Skin of body (tissue), 1 donor: ENCODE measurements at regions not wholly inside any gene's neighbourhood (a gene's known extent, or its start where the extent isn't known, plus 50 kb on each side); places are given as distances from the start of the nearest gene placed in this dataset.

ENCODE experiments used
- DNase-seq: peaks from one replicate; lab custom pipeline; 2025; lab: John Stamatoyannopoulos, UW

GRCh38 chr3:55343486-55344357, 143.4 kb downstream of the WNT5A start:
- DNase-seq, result no peak

- DNase-seq, result no peak
Observed at GRCh38 chr3:55341502-55342031, 145.5 kb downstream of the WNT5A start.

GRCh38 chr3:55339819-55340218, 147.3 kb downstream of the WNT5A start:
- no peak for DNase-seq

DNA sequence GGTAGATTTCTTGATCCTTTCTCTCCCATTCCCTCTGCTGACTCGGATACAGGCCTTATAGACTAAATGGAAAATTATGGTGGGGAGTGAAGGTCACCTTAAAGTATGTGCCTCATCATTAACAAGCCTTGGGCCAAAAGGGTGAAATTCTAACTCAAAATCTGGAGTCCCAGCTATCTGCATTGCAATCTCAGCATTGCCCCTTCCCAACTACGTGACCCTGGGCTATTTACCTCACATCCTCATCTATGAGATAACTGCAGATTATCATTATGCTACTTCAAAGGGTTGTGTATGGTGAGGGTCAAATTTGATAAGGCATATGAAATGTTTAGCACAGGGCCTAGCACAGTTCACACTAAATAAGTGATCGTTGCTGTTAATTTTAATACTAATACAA, 147.7 kb downstream of the WNT5A start:
- DNase-seq, result no peak

DNA sequence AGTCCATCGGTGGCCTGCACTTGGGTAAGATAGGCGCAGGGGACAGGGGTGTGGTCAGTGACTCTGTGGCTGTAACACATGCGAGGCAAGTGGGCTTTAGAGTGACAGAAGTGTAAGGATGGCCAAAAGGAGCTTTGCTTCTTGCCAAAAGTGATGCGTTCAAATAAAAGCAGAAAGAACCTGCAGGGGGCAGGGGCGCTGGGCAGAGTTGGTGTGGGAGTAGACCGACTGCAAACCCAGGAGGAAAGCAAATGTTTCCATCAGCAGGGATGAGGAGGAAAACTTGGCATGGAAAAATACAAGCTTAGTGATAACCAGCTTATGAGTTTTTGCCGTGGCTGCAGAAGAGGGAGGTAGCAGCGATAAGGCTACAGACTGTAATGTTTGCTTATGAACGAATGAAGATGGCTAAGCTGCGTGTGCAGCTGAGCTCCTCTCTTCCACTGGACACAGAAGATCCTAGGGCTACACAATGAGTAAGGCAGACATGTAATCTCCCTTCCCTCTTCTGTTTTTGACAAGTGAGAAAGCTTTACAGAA, 149.4 kb downstream of the WNT5A start:
- DNase-seq, result no peak

DNA sequence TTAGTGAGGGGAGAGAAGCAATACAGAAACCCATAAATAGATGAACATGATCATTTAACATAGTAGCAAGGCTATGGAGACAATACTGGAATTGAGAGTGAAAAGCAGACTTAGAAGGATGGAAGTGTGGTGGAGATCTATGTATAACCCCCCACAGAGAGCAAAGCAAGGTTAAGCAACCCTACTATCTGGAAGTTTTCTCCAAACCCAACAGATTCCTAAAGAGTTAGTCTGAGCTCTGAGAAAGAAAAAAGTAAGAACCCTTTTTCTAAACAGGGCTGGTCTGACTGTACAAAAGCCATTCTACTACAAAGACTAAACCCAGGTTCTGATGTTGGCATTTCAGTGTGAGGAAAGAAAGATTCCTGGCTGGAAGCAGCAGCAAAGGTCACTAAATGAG, 153.2 kb downstream of the WNT5A start:
- no peak for DNase-seq

- no peak for DNase-seq
Observed at GRCh38 chr3:55333046-55333445, 154.1 kb downstream of the WNT5A start.

DNA sequence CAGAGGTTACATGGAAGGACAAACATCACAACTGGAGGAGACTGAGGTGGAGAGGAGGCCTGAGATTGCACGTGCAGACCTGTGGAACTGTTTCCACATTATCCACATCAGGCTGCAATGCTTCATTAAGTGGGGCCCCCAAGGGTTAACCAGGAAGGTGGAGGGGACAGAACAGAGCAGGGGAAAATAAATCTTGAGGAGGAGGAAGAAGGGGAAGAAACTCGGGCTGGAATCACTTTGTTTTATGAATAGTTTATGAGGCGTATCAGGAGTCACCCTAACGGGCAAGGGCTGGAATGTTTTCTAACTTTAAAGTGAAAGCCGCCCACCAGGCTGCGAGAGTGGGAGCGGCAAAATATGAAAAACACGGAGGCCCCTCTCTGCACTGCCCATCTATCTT, 154.9 kb downstream of the WNT5A start:
- no peak for DNase-seq

- DNase-seq, result no peak
Observed at GRCh38 chr3:55331524-55331923, 155.6 kb downstream of the WNT5A start.

- no peak for DNase-seq
Observed at GRCh38 chr3:55330756-55331155, 156.3 kb downstream of the WNT5A start.

DNA sequence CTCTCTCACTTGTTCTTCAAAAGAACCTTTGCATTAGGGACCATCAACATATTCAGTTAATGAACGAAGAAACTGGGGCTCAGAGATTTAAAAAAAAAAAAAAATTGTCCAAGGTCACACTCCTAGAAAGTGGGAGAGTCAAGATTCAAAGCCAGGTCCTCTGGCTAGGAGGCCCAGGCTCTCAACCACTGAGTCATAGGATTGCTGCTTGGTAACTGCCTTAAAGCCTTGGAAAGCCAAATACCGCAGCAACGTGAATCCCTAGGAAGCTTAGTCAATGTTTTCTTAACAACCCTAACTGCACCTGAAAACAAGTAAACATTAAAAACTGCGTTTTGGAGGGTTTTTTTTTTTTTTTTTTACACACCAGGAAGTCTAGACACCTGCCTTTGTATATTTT, 156.8 kb downstream of the WNT5A start:
- no peak for DNase-seq

DNA sequence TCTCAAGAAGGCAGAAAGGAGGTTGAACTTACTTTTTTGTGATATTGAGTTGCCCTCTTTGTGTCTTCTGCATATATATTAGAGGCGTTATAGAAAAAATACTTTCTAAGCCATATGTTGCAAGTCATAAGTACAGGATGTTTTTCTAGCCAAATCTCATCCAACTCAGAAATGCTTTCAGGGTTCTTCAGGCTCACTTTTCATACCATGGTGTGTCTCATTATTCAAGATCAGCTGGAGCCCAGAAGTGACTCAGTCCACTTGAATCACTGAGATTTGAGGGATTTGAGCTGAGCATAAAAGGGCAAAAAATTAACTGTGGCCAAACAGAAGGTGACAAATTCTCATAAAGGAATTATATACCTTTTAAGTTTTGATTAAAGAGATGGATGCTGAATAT, 157.3 kb downstream of the WNT5A start:
- no peak for DNase-seq

- no peak for DNase-seq
Observed at GRCh38 chr3:55327131-55327920, 159.8 kb downstream of the WNT5A start.

DNA sequence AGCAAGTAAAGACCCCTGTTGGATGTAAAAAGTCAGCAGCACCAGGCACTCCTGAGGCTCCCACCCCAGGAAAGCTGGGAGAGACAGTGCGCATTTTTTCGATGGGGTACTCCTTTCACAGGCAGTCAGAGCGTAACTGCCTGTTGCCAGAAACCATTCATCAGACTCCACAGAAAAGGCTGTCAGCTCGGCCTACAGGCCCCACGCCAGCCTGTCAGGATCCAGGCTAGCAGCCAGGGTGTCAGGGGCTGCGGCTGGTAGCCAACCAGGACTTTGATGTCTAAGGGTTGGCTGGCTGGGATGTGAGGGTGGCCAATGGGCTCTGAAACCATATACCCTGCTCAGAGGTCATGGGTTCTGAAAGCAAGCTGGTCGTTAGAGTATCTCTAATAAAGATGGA, 164.5 kb downstream of the WNT5A start:
- DNase-seq, result no peak

GRCh38 chr3:55320928-55321327, 166.2 kb downstream of the WNT5A start:
- no peak for DNase-seq

- no peak for DNase-seq
Observed at GRCh38 chr3:55315396-55315795, 171.7 kb downstream of the WNT5A start.

GRCh38 chr3:55313666-55314065, 173.4 kb downstream of the WNT5A start:
- no peak for DNase-seq

DNA sequence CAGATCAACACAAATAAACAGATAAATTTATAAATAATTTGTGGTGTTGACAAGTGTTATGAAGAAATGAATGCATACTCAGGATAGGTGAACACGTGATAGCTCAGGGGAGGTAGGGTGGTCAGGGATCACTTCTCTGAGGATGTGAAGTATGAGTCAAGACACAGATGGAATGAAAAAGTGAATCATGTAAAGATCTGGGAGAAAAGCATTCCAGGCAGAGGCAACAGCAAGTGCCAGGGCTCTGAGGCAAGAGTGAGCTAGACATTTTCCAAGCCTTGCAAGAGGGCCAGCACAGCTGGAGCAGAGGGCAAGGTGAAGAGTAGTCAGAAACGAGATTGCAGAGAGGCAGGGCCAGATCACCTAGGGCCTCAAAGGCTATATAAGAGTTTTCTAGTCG, 177.8 kb downstream of the WNT5A start:
- no peak for DNase-seq

DNA sequence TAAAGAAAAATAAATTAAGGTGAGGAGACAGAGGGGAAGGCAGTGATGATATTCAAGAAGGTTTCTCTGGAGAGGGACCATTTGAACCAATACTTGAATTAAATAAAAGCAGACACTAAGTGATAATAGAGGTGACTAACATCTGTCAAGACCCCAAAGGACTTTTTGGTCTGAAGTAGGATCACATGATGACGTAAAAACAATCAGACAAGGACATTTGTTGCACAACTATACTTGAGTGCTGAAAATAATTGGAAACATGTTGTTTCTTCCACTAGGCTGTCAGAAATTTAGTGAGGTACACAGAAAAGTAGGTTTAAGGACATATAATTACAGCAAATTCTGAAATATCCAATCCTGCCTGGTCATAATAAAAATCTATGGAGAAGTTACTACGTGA, 179.5 kb downstream of the WNT5A start:
- no peak for DNase-seq

GRCh38 chr3:55305696-55306485, 181.2 kb downstream of the WNT5A start:
- DNase-seq, result no peak

DNA sequence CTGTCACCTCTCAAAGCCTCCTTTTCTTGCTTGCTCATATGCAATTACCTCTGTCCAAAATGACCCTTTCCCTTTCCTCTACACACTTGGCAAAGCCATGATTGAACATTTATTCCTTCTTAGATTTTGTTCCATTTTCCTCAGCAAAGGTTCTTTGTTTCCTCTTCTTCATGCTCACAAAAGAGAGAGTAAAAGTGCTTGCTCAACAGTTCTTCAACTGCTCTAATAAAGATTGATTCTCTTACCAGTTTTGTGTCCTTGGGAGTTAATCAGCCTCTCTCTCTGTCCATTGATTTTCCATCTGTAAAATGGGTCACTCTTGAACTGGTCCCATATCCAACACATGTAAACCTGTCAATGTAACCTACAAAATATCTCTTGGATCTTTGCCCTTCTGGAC, 186.4 kb downstream of the WNT5A start:
- DNase-seq, result no peak
